ENCODE measurements at regions not wholly inside any gene's neighbourhood (a gene's known extent, or its start where the extent isn't known, plus 50 kb on each side); places are given as distances from the start of the nearest gene placed in this dataset.
A peak's percentile ranks its signal among the peaks of the same experiment; 100 is the strongest.

DNA sequence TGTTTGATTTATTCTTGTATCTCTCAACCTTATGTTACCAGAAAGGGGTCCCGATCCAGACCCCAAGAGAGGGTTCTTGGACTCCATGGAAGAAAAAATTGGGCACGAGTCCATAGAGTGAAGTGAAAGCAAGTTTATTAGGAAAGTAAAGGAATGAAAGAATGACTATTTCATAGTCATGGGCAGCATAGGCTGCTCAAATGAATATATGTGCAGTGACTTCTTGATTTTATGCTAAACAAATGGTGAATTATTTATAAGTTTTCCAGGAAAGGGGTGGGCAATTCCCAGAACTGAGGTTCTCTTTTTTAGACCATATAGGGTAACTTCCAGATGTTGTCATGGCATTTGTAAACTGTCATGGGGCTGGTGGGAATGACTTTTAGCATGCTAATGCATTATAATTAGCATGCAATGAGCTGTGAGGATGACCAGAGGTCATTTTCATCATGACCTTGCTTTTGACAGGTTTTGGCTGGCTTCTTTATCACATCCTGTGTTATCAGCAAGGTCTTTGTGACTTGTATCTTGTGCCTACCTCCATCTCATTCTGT, 832.4 kb upstream of the CDH2 start:
- DNase-seq, result no peak

- no peak for DNase-seq
These were observed 831.9 kb upstream of the CDH2 start for GRCh38 chr18:29008809-29009208.

DNA sequence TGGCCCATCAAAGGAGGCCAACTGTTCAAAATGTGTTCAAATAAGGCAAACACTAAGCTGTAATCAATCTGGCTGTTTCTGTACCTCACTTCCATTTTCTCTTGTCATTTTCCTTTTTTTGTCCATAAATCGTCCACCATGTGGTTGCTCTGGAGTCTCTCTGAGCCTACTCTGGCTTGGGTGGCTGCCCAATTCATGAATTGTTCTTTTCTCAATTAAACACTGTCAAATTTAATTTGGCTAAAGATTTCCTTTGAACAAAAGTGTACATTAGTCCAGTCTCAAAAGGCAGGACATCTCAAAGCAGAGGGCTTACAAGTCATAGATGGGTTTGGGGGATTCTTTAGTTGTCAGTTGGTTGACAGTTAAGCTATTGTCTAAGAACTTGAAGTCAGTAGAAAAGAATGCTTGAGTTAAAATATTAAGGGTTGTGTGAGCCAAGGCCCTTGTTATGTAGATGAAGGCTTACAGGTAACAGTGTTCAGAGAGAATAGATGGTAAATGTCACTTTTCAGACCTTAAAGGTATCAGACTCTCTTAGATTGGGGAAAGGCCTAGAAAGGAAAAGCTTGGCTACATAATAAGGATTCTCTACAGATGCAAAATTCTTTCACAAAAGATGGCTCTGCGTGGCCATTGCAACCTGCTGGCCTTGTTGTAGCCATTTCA, 831.2 kb upstream of the CDH2 start:
- DNase-seq, result no peak

DNA sequence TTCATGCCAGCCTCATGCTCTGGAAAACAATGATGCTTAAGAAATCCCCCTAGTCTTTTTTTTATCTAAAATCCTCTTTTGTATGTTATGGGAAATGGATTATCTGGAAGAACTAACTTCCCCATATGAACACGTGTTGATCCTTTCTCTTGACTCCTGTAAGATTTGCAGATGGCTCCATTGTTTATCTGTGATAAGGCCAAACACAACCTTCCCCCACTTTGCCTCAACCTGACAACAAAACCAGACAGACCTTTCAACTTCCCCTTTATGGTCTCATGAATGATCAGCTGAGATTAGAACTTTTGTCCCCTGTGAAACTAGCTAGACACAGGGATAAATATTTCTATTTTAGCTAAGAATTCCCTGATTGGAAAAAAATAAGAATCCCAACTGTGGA, 828.0 kb upstream of the CDH2 start:
- DNase-seq, result no peak

GRCh38 chr18:29003194-29003593, 826.3 kb upstream of the CDH2 start:
- DNase-seq, result no peak

DNA sequence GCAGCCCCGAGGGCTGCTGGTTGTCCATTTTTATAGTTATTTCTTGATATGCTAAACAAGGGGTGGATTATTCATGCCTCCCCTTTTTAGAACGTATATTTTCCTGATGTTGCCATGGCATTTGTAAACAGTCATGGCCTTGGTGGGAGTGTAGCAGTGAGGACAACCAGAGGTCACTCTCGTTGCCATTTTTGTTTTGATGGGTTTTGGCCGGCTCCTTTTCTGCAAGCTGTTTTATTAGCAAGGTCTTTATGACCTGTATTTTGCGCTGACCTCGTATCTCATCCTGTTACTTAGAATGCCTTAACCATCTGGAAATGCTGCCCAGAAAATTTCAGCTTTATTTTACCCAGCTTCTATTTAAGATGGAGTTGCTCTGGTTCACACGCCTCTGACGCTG, 825.8 kb upstream of the CDH2 start:
- no peak for DNase-seq

- DNase-seq, result no peak
These were observed 822.8 kb upstream of the CDH2 start for GRCh38 chr18:28999726-29000125.

GRCh38 chr18:28995319-28995718, 818.4 kb upstream of the CDH2 start:
- DNase-seq, result no peak

DNA sequence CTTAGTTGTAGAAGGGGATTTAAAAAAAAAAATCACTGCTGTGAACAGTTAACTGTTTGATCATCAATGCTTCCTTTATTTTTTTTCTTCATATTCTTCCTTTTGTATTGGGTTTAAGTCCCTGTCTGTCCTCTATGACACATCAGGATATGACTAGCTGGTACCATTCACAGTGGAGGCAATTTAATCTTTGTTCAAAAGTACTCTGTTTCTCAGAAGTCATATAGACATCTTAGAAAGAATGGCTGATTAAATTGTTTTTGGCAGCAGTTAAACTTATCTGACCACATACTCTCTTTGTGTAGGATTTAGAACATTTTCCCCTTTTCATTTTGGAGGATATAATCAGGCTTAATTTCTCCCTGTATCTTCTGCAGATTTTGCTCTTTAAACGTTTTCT, 807.8 kb upstream of the CDH2 start:
- DNase-seq, result no peak

DNA sequence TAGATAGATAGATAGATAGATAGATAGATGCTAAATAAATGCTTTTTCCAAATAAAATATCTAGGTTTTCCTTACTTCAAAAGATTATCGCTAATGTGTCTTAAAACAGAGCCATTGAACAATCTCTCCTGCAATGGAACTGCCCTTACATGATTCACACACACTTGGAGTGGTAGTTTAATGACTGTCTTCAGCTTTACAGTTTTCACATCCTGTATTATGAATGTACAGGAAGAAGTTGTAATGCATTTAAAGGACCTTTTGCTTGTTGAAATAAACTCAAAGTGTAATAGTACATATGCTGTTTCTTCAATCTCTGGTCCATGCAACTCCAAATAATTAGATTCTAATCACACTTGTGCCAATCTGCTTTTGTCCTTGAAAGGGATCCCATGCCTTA, 797.6 kb upstream of the CDH2 start:
- no peak for DNase-seq

DNA sequence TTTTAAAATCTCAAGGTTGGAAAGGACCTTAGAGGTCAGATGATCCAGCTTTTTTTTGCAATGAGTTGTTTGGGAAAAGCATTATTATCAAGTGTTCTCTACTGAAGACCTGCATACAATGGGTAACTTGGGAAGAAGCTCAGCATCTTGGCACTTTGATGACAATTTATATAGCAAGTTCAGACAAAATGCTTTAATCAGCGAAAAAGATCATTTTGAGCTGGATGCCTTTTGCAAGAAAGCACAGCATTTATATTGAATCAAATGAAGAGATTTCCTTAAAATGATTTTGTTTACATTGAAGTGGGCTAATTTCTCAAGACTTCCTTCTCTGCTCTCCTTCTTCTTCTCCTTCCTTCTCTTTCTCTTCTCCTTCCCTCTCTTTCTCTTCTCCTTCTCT, 796.4 kb upstream of the CDH2 start:
- DNase-seq, result no peak

DNA sequence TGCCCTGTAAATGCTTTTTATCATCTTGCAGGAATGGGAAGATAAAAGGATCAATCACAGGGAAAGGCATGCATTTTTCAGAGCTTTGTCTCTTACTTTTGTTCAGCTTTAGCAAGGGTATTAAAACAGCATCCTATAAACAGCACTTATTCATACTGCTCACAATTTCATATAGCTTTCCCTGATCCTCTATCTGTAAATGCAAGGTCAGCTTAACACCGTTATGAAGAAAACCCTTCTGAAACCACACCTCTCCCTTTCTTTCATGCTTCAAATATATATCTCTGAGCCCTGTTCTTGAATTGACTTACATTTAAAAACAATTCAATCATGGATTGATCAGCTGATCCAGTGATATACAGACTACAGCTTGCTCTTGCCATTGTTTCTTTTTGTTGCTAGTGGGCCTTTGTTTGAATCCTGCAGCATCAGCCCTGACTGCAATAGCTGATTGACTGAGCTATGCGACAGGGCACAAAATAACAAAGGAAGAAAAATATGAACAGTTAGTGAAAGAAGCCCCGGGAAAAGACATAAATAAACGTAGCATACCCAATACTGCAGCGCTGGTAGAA, 795.5 kb upstream of the CDH2 start:
- DNase-seq, result no peak

DNA sequence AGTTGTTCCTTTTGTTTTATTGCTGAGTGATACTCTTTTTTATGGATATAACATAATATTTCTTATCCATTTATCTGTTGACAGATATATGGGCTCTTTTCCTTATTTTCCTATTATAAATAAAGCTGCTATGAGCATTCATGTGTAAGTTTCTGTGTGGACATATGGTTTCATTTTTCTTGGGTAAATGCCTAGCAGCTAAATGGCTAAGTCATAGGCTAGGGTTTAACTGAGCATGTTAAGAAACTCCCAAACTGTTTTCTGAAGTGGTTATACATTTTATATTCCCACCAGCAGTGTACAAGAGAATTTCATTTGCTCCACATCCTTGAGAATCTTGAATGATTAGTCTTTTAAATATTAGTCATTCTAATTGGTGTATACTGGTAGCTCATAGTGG, 786.6 kb upstream of the CDH2 start:
- DNase-seq, result no peak

GRCh38 chr18:28961669-28962228, 784.8 kb upstream of the CDH2 start:
- peak; percentile 23 for DNase-seq

DNA sequence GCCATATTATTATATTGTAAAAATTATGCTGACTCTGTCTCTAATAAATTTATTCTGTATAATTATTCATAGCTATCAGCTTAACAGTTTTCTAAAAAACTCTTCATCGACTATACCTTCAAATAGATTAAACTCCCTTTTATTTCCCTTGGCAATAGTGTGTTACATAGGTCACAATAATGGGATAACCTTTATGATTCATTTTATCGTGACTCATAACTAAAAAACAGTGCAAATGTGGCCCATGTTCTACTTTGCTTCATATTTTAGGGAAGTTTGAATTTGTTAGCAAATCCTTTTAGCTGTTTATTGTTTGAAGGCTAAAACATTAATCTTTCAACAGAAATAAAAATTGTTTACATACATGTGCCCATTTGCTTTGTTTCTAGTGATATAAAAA, 783.2 kb upstream of the CDH2 start:
- no peak for DNase-seq

GRCh38 chr18:28952339-28952738, 775.4 kb upstream of the CDH2 start:
- DNase-seq, result no peak

DNA sequence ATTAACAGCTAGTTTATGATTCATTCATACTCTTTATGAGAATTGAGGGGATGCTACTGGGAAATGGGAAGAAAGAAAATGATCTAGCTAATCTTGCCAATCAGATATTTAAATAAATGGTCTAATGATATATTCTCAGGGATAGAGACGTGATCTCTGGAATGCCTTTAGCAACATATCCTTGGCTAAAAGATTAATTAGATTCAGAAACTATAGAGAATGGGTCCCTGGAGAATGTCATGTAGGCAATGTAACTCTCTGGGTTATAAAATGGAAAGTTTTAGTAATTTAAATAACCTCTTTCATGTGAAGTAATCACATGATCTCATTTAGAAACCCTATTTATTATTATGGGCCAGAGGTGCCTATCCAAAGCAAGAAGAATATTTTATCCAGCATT, 771.0 kb upstream of the CDH2 start:
- no peak for DNase-seq

- no peak for DNase-seq
These were observed 769.5 kb upstream of the CDH2 start for GRCh38 chr18:28946471-28946870.

- DNase-seq, result no peak
These were observed 746.0 kb upstream of the CDH2 start for GRCh38 chr18:28922936-28923335.

DNA sequence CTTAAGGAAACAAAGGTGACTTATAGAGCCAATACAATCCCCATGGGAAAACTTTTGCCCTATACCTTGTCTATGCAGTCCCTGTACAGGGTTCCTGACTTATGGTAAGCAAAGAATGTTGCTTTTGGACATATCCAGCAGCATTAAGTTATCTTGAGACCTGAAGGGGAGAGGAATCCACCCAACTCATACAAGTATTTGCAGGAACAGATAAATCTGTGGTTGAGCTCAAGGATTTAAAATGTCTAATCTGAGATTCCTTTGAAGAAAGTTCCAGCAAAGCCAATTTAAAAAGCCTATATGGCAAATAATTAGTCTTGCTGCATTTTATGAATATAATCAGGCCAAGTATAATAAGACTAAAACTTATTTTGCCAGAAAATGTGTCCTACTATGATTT, 739.5 kb upstream of the CDH2 start:
- DNase-seq, result no peak

DNA sequence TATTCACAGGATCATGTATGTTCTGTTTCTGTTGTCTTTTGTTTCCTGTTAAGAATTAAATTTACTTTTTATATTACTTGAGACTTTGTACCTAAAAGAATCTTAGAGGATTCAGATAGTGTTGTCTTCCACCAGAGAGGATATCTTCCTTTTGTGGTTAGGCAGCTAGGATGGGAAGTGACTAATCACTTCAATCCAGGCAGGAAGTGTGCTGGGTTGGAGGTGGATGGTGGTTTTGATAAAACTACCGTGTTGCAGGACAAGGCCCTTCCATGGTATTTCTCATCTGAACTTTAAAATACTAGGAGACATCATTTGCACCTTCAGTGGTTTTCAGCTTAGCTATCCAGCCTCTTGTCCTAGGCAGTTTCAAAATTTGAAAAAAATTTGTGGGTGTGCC, 728.6 kb upstream of the CDH2 start:
- DNase-seq, result no peak

DNA sequence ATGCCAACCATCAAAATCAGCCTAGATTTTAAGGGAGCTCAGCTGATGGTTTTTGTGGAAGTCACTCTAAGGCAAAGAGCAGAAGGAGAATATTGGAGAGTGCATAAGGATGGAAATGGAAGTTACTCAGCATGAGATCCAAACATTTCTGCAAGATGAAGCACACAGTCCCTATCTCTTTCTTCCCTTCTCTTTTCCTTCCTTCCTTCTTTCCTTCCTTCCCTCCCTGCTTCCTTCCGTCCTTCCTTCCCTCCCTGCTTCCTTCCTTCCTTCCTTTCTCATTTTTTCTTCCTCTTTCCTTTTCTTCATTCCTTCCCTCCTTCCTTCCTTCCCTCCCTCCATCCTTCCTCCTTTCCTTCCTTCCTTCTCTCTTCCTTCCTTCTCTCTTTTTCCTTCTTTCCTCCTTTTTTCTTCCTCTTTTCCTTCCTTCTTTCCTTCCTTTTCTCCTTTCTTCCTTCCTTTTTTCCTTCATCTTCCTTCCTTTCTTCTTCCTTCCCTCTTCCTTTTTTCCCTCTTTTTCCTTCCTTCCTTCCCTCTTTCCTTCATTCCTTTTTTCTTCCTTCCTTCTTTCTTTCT, 727.9 kb upstream of the CDH2 start:
- DNase-seq, result no peak

GRCh38 chr18:28903306-28903705, 726.4 kb upstream of the CDH2 start:
- DNase-seq, result no peak

DNA sequence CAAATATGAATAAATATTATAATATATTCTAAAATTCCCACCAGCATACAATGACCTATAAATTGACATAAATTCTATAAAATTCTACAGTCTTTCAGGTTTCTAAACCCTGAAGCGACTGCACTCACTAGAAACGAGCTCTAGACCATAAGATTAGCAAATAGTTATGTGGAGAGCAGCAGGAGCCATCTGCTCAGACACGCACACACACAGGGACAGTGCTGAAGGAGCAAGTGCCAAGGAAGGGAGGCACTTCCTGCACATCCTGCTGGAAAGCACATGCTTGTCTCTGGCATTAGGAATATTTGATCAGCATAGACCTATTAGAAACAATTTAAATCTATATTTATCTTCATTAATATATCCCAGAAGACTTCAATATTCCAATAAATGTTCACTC, 713.9 kb upstream of the CDH2 start:
- no peak for DNase-seq

Measured in activated CD4-positive, alpha-beta T cell treated with anti-CD3 and anti-CD28 coated beads, Interleukin-2, amount 50 U/mL, for 16 hours (primary cell).